IMR-90 (cell line): ENCODE measurements at regions not wholly inside any gene's neighbourhood (a gene's known extent, or its start where the extent isn't known, plus 50 kb on each side); places are given as distances from the start of the nearest gene placed in this dataset.

Source experiments
- CTCF ChIP-seq: conservative IDR thresholded peaks from 2 replicates; pipeline ENCODE4 v1.5.1; 2012; ENCODE audit warnings: mild to moderate bottlenecking, low read depth, low read length, improper control_type of control experiment
- FOS ChIP-seq: fragments of 150-350 bp; IDR thresholded peaks from 2 replicates; pipeline ENCODE4 v1.6.1; 2016; ENCODE audit warnings: low read depth, low read length
- USF2 ChIP-seq: fragments of 150-350 bp; IDR thresholded peaks from 2 replicates; pipeline ENCODE4 v1.6.1; 2017; ENCODE audit warnings: mild to moderate bottlenecking, antibody characterized with exemption, low read length, low read depth

- TF ChIP-seq FOS (no peak), CTCF (no peak), USF2 (no peak)
These were observed 75.3 kb upstream of the MAST4 start for GRCh38 chr5:66520854-66521253.
